Gastroesophageal sphincter (tissue), 3 donors: ENCODE measurements at regions not wholly inside any gene's neighbourhood (a gene's known extent, or its start where the extent isn't known, plus 50 kb on each side); places are given as distances from the start of the nearest gene placed in this dataset.
"Not testable (repeated sequence)": the region's sequence is repeated elsewhere in the genome, so short reads cannot be mapped to it uniquely, and the experiment has no call there.

ENCODE experiments used
- POLR2A ChIP-seq, 2 donors: fragments of 450-650 bp; IDR thresholded peaks; one replicate each; pipeline ENCODE4 v1.6.1; 2017; ENCODE audit warnings: antibody characterized with exemption in 2 of 2, mild to moderate bottlenecking in 2 of 2, moderate library complexity in 1 of 2
- POLR2AphosphoS5 ChIP-seq: sonication (generic); formaldehyde crosslinking; IDR thresholded peaks from one replicate; pipeline ENCODE4 v1.6.1; 2017; ENCODE audit warnings: antibody characterized with exemption
- TF ChIP-seq, protein P1 (sequence below), 4 experiments: fragments of 200-600 bp in 2 of 4; fragments of 450-650 bp in 2 of 4; sonication (generic) in 1 of 4; IDR thresholded peaks; one replicate each; pipeline ENCODE4 v1.5.1; 2017 to 2019; ENCODE audit warnings: antibody characterized with exemption in 4 of 4, mild to moderate bottlenecking in 2 of 4, moderate library complexity in 2 of 4

- TF ChIP-seq, protein P1, sequence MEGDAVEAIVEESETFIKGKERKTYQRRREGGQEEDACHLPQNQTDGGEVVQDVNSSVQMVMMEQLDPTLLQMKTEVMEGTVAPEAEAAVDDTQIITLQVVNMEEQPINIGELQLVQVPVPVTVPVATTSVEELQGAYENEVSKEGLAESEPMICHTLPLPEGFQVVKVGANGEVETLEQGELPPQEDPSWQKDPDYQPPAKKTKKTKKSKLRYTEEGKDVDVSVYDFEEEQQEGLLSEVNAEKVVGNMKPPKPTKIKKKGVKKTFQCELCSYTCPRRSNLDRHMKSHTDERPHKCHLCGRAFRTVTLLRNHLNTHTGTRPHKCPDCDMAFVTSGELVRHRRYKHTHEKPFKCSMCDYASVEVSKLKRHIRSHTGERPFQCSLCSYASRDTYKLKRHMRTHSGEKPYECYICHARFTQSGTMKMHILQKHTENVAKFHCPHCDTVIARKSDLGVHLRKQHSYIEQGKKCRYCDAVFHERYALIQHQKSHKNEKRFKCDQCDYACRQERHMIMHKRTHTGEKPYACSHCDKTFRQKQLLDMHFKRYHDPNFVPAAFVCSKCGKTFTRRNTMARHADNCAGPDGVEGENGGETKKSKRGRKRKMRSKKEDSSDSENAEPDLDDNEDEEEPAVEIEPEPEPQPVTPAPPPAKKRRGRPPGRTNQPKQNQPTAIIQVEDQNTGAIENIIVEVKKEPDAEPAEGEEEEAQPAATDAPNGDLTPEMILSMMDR (IDR thresholded peaks at IDR 0.05) = not testable (repeated sequence)
- TF ChIP-seq POLR2A (IDR thresholded peaks at IDR 0.05); POLR2AphosphoS5: not testable (repeated sequence)
Measured at GRCh38 chr1:148344651-148345050, 138.5 kb downstream of the PPIAL4G start.
